OCI-LY7 (cell line): ENCODE measurements at regions not wholly inside any gene's neighbourhood (a gene's known extent, or its start where the extent isn't known, plus 50 kb on each side); places are given as distances from the start of the nearest gene placed in this dataset.

Source experiments
- BruUV-seq: library from RNA; stranded (reverse); fragments of 400-500 nt; replicated peaks from 2 replicates; lab custom pipeline; 2021; lab: Mats Ljungman, UMichigan
- CTCF ChIA-PET: fragments of 300-600 bp; sonication (Branson Sonifier 250); formaldehyde crosslinking; loops from one replicate; lab custom pipeline; 2022; ENCODE audit warnings: antibody characterized with exemption; ENCODE audit not compliant: unreplicated experiment; lab: Charles Lee
- POLR2A ChIA-PET: fragments of 300-600 bp; sonication (Branson Sonifier 250); formaldehyde crosslinking; loops from one replicate; lab custom pipeline; 2022; ENCODE audit warnings: antibody characterized with exemption; lab: Charles Lee
- DNase-seq: peaks from one replicate; pipeline ENCODE4 v3.0.0-alpha.2; 2015; ENCODE audit warnings: low spot score
- H2AFZ ChIP-seq: fragments of 200-600 bp; sonication (generic), shearing (Covaris generic); 2 replicates; pipeline ENCODE4 v1.6.1; 2014; ENCODE audit warnings: mild to moderate bottlenecking, antibody characterized with exemption, low read length, moderate library complexity
- H3K27ac ChIP-seq: fragments of 200-600 bp; sonication (generic); 2 replicates; pipeline ENCODE4 v1.5.1; 2014; ENCODE audit warnings: mixed run types, low read depth, mild to moderate bottlenecking, moderate library complexity, low read length, inconsistent platforms; ENCODE audit not compliant: poor library complexity, severe bottlenecking
- H3K36me3 ChIP-seq: fragments of 200-600 bp; sonication (generic); 2 replicates; pipeline ENCODE4 v1.6.1; 2014; ENCODE audit warnings: mild to moderate bottlenecking, antibody characterized with exemption, low read length, moderate library complexity, mixed read lengths; ENCODE audit not compliant: insufficient read depth
- H3K4me1 ChIP-seq: fragments of 200-600 bp; sonication (generic); 2 replicates; pipeline ENCODE4 v1.5.1; 2014; ENCODE audit warnings: mild to moderate bottlenecking, low read length; ENCODE audit not compliant: insufficient read depth, poor library complexity, severe bottlenecking
- H3K4me2 ChIP-seq: fragments of 200-600 bp; sonication (generic); 2 replicates; pipeline ENCODE4 v1.6.1; 2014; ENCODE audit warnings: mild to moderate bottlenecking, low read length
- H3K4me3 ChIP-seq: fragments of 200-600 bp; sonication (generic); 2 replicates; pipeline ENCODE4 v1.5.1; 2014; ENCODE audit warnings: mild to moderate bottlenecking, low read depth, low read length; ENCODE audit not compliant: poor library complexity, severe bottlenecking
- H3K79me2 ChIP-seq: fragments of 200-600 bp; sonication (generic); 2 replicates; pipeline ENCODE4 v1.6.1; 2016; ENCODE audit warnings: low read depth, mild to moderate bottlenecking, low read length, moderate library complexity, mixed read lengths; ENCODE audit not compliant: insufficient read depth
- H3K9me2 ChIP-seq: fragments of 200-600 bp; sonication (generic); 2 replicates; pipeline ENCODE4 v1.6.1; 2016; ENCODE audit warnings: mild to moderate bottlenecking, low read length, mixed read lengths; ENCODE audit not compliant: insufficient read depth
- H3K9me3 ChIP-seq: fragments of 200-600 bp; sonication (generic); 2 replicates; pipeline ENCODE4 v1.6.1; 2014; ENCODE audit warnings: mild to moderate bottlenecking, mixed run types, low read length, mixed read lengths
- H4K20me1 ChIP-seq: fragments of 200-600 bp; sonication (generic); 2 replicates; pipeline ENCODE4 v1.6.1; 2014; ENCODE audit warnings: mild to moderate bottlenecking, antibody characterized with exemption, low read length, moderate library complexity, mixed read lengths; ENCODE audit not compliant: insufficient read depth
- EZH2phosphoT487 ChIP-seq: fragments of 200-600 bp; sonication (generic); IDR thresholded peaks from 2 replicates; pipeline ENCODE4 v1.6.1; 2018; ENCODE audit warnings: low read depth, borderline replicate concordance, mild to moderate bottlenecking, mixed run types, antibody characterized with exemption, low read length, moderate library complexity, mixed read lengths
- intact Hi-C: fragments of 100-400 bp; cut with micrococcal nuclease; formaldehyde crosslinking; loops from one replicate; pipeline ENCODE4 v1.10.0; 2022; ENCODE audit not compliant: unreplicated experiment
- TF ChIP-seq, protein P1 (sequence below): fragments of 200-600 bp; sonication (generic); conservative IDR thresholded peaks from 2 replicates; pipeline ENCODE4 v1.5.1; 2014; ENCODE audit warnings: mild to moderate bottlenecking, antibody characterized with exemption, low read length, moderate library complexity, mixed read lengths

DNA sequence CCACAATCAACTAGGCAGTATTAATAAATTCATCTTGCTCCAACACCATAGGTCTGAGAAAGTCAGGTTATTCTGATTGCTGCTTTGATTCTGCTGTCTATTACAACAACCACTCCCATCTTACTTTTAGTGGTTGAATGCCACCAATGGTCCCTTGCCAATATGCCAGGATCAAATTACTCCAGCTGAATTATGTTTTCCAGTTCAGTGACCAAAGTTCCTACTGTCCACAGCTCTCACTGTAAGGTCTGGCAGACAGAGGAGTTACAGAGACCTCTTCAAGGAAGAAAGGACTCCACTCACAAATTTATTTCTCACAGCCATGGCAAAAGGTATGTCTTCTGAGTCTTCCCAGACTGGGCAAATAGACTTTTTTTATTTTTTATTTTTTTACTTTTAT lies 557.0 kb downstream of the HAO1 start:
- BruUV-seq, result no TSS peak
- Histone ChIP-seq H3K27ac (no peak overlapping the region), H3K4me1 (peaks cover 7% of the 10 kb centered on the region), H2AFZ (no peak overlapping the region), H3K4me3 (no peak overlapping the region), H3K4me2 (no peak overlapping the region), H3K9me3 (no peaks in the 10 kb centered on the region), H3K36me3 (no peaks in the 10 kb centered on the region), H3K79me2 (no peaks in the 10 kb centered on the region), H3K9me2 (no peaks in the 10 kb centered on the region), H4K20me1 (no peaks in the 10 kb centered on the region)
- ChIA-PET POLR2A (no interaction called here), CTCF (no interaction called here)
- no peak for DNase-seq
- TF ChIP-seq, protein P1, sequence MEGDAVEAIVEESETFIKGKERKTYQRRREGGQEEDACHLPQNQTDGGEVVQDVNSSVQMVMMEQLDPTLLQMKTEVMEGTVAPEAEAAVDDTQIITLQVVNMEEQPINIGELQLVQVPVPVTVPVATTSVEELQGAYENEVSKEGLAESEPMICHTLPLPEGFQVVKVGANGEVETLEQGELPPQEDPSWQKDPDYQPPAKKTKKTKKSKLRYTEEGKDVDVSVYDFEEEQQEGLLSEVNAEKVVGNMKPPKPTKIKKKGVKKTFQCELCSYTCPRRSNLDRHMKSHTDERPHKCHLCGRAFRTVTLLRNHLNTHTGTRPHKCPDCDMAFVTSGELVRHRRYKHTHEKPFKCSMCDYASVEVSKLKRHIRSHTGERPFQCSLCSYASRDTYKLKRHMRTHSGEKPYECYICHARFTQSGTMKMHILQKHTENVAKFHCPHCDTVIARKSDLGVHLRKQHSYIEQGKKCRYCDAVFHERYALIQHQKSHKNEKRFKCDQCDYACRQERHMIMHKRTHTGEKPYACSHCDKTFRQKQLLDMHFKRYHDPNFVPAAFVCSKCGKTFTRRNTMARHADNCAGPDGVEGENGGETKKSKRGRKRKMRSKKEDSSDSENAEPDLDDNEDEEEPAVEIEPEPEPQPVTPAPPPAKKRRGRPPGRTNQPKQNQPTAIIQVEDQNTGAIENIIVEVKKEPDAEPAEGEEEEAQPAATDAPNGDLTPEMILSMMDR, result no peak
- TF ChIP-seq EZH2phosphoT487, result no peak
- intact Hi-C loops, result no loop called here

DNA sequence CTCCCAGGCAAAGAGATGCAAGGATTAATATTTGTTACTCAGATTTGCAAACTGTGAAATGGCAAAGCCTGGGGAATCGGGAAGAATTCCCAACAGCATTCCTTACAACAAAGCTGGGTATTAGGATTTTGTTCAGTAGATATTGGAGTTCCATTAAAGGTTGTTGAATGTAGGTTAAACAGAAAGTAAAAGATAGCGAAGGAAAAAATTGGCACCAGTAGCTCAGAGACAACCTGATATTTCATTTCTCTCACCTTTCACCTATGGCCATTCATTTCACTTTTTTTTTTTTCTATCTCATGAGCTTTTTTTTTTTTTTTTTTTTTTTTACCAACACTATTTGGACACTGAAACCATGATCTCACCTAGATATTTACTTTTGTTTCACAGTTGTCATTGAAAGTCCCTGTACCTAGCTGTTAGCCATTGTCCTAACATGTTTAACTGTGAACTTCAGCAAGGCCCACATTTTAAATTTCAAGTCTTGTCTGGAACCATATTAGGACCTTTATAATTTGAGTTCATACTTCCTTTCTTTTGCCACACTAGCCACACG lies 552.5 kb downstream of the HAO1 start:
- no peak overlapping the region for H2AFZ ChIP-seq
- H3K27ac ChIP-seq, result no peak overlapping the region
- BruUV-seq, result no TSS peak
- no peaks in the 10 kb centered on the region for H3K79me2 ChIP-seq
- H3K36me3 ChIP-seq, result no peaks in the 10 kb centered on the region
- intact Hi-C loops, result no loop called here
- no peaks in the 10 kb centered on the region for H3K9me3 ChIP-seq
- H4K20me1 ChIP-seq, result no peaks in the 10 kb centered on the region
- TF ChIP-seq, protein P1, result no peak
- no peak for TF ChIP-seq EZH2phosphoT487
- DNase-seq, result no peak
- ChIA-PET CTCF (interaction anchor here (0.6 kb wide), 1 partner anchor 670 kb away, joined by 3 read pairs; no protein-coding TSS in a partner anchor), POLR2A (interaction anchor here (0.6 to 2.0 kb wide), 7 partner anchors 8 to 556 kb away, joined by 3 to 9 read pairs (median 4); no protein-coding TSS in a partner anchor)
- no peak overlapping the region for H3K4me3 ChIP-seq
- H3K9me2 ChIP-seq, result no peaks in the 10 kb centered on the region
- H3K4me2 ChIP-seq, result no peak overlapping the region
- peaks cover 7% of the 10 kb centered on the region for H3K4me1 ChIP-seq

DNA sequence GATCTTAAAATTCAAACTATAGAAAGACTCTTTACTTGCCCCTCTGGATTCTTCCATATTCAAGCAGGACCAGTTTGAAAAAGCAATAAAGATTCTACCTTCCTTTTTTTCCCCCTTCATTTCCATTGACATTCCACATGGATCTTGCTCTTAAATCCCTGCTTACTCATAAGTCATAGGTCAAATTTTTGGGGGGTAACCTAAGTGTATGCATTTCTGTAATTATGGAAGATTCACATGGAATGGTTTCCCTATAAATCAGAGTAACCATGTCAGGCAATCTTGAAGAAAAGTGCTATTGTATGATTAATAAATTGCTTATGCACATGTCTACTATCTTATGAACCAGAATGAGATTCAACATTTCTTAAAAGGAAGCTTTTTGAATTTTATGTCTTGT lies 551.0 kb downstream of the HAO1 start:
- Histone ChIP-seq H3K79me2 (no peaks in the 10 kb centered on the region), H3K4me3 (no peak overlapping the region), H2AFZ (no peak overlapping the region), H3K36me3 (no peaks in the 10 kb centered on the region), H3K4me1 (peaks cover 7% of the 10 kb centered on the region), H3K9me2 (no peaks in the 10 kb centered on the region), H3K4me2 (no peak overlapping the region), H4K20me1 (no peaks in the 10 kb centered on the region), H3K9me3 (no peaks in the 10 kb centered on the region), H3K27ac (no peak overlapping the region)
- CTCF ChIA-PET, result no interaction called here
- TF ChIP-seq, protein P1, result no peak
- TF ChIP-seq EZH2phosphoT487, result no peak
- no peak for DNase-seq
- BruUV-seq, result no TSS peak
- intact Hi-C loops, result no loop called here
- POLR2A ChIA-PET, result interaction anchor here (0.6 to 0.8 kb wide), 2 partner anchors 16 to 113 kb away, joined by 3 to 4 read pairs; no protein-coding TSS in a partner anchor
